GM04504 (cell line): ENCODE measurements at regions not wholly inside any gene's neighbourhood (a gene's known extent, or its start where the extent isn't known, plus 50 kb on each side); places are given as distances from the start of the nearest gene placed in this dataset.

ENCODE experiments used
- DNase-seq: peaks from one replicate; pipeline ENCODE4 v3.0.0-alpha.2; 2012; ENCODE audit warnings: low read depth

DNA sequence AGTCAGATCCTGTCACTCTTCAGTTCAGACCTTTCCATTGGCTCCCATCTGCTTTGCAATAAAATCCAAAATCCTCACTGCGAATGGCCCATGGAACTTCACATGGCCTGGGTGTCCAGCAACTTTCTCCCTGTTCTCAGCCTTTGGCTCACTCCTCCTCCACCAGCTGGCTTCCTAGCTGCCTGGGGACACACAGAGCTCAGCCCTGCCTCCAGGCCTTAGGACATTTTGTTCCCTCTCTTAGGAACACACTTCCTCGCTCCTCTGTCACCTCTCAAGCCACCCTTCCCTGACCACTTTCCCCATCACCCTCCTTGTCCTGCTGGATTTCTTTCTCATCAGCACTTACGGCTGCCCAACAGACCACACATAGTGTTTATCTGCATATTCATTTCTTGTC, 419.6 kb downstream of the MED13L start:
- DNase-seq: no peak

DNA sequence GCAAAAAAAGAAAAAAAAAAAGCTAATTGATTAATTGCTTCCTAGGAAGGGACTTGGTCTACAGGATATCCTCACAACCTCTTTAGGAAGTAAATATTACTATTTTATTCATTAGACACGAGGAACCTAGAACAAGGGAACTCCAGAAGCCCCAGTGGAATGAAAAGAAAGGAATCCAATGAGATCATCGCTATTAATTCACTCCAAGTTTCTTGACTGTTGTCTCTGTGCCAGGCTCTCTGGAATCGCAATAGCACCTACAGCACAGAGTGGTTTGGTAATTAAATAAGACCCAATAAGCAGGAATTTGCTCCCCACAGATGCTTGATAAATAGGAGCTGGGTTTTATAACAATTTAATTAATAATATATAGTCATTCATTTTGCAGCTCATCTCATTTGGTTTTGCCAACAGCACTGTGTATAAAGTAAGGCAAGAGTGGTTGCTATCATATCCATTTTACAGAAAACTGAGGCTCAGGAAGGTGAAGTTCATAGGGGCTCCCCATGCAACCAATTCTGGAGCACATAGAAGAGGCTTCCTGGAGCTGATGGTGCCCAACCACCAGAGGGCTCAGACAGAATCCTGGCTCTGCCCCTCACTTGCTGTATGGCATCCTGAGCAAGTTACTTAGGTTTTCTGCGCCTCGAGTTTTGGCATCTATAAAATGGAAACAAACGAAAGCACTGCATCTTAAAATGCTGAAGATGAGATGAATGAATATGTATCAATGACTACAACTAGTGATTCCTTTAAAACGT, 420.2 kb downstream of the MED13L start:
- DNase-seq: no peak

DNA sequence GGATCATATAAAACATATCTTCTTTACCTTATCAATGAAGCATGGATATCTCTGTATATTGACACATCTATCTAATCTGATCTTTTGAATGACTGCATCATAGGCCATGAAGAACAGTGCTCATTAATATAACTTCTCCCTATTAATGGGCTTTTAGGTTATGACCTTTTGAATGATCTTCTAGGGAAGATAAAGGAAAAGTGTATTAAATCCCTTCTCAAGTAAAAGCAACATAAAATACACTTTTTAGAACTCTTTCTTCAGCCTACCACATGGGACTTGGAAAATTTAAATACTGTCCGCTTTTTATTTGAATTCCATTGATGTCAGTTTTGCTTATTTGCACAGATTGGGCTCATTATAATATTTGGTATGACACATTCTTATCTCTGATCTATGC, 425.4 kb downstream of the MED13L start:
- no peak for DNase-seq

DNA sequence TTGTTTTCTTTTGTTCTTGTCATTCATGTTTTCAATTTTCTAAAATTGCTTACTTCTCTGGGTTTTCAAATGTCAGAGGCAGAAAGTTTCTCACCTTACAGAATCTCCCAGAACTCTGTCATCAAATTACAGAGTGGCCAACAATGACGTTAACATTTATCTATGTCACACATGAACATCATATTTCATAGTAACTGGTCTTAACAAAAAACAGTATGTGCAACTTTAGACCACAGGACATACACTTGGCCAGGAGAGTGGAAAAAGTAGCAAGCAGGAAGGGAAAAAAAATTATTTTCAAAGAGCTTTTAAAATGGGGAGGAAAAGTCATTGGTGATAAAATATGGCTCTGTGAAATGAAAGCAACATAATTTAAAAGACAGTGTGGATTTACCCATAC, 426.5 kb downstream of the MED13L start:
- DNase-seq: no peak

DNA sequence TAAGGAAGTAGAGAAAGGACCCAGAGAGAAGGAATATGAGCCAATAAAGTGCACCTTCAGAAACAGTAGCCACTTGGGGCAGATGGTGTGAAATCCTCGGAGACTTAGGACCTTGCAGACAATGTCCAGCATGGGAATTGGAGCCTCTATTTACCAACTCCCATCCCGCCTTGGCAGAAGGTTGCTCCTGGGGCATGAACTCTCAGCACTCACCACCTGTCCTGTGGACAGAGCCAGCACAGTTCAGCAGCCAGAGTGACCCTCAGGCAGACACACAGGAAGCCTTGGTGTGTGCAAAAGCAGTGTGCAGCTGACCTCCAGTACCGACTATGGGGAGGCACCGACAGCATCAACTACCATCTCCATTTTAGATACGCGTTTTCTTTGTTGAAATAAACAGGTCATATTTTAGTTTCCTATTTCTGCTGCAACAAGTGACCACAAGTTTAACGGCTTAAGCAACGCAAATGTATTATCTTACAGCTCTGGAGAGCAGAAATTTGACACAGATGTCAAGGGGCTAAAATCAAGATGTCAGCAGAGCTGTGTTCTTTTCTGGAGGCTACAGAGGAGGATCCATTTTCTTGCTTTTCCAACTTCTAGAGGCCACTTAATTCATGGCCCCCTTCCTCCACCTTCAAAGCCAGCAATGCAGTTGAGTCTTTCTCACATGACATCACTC, 428.1 kb downstream of the MED13L start:
- DNase-seq: no peak

DNA sequence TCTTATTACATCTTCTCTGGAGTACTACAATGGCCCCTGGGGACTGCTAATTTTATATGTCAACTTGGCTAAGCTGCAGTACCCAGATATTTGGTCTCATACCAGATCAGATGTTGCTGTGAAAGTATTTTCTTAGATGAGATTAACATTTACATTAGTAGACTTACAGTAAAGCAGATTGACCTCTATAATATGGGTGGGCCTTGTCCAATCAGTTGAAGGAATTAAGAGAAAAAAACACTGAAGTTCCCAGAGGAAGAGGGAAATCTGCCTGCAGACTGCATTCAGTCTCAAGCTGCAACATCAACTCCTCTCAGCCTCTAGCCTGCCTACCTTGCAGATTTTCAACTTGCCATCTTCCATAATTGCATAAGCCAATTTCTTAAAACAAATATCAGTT, 430.1 kb downstream of the MED13L start:
- no peak for DNase-seq

DNA sequence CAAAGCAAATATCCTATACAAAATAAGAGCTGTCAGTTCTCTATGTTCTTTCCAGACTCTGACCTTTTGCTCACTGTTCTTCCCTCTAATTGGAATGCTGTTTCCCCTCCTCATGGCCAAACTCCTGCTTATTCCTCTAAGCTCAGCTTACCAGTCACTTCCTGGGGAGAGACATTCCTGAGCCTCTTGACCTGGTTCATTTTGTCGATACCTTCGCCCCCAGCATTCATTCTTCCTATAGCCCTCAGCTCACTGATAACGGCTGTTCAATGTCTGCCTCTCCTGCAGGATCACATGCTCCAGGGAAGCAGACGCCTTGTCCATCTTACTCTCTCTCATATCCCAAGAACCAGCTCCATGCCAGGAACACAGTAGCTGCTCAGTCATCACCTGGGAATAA, 431.0 kb downstream of the MED13L start:
- DNase-seq: no peak

DNA sequence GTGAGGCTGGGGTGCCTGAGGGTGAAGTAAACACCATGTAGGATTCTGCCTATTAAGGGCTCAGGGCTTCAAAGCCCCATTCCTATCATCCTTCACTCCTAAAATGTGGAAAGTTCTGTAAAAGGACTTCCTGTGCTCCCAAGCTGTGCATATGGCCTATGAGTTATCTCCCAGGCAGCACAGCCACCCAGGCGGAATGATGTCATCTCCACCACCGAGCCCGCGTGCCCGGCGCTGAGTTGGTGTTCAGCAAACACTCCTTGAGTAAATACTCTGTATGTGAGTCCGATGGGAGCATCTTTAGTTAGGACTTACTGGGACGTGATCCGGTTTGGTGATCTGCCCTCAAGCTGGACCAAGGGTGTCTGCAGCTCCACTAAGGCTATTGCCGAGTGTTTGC, 437.3 kb downstream of the MED13L start:
- no peak for DNase-seq

DNA sequence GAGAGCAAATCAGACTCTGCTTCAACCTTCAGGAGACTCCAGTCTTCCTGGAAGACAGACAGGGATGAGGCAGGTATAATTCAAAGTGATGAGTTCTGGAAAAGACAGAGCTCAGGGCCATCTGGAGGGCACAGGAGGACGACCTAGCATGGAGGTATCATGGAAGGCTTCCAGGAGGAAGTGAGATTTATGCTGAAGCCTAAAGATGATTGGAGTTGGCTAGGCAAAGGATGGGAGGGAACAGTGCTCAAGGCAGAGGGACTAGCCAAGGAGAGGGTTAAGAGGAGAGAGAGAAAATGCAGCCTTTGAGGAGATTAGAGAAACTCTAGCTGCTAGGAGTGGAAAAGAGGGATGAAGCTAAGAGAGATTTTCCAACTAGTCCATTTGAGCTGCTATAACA, 438.5 kb downstream of the MED13L start:
- DNase-seq: no peak

DNA sequence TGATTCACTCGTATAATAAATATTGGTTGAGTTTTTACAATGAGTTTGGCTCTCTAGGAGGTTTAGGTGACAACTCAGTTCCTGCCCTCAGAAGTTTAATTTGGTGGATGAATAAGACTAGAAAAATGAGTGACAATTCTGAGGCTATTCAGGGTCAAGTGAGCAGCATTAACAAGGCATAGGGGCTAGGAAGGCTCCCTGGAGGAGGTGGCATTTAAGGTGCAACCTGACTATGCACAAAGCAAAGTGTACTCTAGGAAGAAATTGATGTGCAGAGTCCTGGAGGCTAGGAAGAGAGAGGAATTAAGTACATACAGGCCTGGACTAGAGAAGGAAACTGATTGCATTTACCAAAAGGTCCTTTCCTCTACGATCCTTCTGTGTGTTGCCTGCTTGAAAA, 440.3 kb downstream of the MED13L start:
- DNase-seq: no peak

DNA sequence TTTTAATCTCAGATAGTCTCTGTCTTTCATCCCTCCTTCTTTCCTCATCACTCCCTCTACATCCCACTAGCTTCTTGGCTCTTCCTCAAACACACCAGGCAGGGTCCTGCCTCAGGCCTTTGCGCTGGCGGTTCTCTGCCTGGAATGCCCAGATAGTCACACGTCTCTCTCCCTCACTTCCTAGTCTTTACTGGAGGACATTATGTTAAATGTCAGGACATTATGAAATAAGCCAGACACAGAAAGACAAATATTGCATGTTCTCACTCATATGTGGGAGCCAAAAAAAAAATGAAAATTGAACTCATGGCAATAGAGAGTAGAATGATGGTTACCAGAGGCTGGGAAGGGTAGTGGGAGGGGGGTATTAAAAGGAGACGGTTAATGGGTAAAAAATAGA, 442.0 kb downstream of the MED13L start:
- no peak for DNase-seq

DNA sequence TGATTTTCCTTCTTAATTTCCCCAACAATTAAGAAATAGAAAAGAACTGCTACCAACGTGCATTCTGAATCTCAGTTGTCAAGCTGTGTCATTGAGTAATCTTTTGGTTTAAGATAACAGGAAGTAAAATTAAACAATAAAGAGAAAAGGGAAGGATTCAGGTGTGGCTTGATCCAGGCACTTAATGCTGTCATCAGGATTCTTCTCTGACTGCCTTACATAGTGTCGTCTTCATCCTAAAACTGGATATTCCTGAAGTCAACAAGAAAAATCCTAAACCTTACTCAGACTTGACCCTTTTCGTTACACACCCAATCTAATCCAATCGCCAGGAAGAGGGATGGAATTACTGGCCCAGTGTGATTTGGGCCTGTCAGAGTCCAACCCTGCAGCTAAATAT, 443.8 kb downstream of the MED13L start:
- DNase-seq: no peak

DNA sequence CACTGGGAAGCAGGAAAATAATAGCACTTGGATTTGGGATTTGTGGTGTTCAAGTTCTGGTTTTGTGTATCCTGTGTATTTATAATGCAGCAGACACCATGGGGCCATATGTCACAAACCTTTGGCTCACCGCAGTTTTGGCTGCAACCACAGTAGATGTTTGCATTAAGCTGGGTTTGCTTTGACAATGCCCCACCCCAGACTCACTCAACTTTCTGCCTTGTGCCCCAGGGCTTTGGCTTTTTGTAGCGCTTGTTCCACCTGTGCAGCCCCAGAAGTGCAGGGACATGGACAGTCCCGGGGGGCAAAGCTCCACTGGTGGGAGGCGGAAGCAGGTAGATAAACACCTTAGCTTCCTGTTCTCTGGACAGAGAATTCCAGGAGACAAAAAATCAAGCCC, 446.9 kb downstream of the MED13L start:
- no peak for DNase-seq

DNA sequence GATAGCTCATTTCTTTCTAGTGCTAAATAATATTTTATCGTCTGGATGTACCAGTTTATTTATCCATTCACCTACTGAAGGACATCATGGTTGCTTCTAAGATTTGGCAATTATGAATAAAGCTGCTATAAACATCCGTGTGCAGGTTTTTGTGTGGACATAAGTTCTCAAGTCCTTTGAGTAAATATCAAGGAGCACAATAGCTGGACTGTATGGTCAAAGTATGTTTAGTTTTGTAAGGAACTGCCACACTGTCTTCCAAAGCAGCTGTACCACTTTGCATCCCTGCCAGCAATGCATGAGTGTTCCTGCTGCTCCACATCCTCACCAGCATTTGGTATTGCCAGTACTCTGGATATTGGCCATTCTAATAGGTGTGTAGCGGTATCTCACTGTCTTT, 447.4 kb downstream of the MED13L start:
- no peak for DNase-seq

DNA sequence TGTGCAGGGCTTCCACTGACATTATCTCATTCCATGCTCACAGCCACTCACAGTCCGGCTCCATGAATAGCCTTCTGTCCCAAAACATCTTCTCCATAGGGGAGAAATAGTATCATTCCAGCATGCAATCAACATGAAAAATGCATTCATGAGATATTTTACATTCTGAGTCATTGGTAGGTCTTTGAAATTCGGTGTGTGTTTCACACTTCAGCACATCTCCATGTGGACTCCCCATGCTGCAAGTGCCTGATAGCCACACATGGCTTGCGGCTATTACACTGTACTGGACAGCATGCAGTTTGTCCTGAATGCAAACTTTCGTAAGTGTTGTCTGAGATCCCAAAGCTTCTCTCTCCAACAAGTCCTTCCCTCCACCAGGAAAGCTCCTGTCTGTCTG, 449.3 kb downstream of the MED13L start:
- no peak for DNase-seq

DNA sequence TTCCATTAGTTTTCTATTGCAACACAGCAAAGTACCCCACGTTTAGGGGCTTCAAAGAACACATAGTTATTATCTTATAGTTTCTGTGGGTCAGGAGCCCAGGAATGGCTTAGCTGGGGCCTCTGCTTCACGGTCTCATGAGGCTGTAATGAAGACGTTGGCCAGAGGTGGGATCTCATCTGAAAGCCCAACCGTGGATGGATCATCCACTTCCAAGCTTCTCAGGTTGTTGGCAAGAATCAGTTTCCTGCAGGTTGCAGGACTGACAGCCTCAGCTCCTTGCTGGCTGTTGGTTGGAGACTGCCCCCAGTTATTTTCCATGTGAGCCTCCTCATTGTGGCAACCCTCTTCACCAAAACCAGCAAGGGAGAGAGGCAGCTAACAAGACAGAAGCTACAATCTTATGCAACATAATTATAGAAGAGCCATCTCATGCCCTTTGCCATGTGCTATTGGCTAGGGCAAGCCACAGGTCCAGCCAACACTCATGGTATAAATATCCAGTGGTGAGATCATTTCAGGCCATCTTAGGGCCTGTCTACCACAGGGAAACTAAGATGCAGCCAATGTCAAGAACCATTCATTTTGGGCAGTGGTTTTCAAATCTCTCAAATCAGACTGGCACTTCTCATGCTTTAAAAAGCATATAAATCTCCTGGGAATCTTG, 452.4 kb downstream of the MED13L start:
- DNase-seq: no peak

DNA sequence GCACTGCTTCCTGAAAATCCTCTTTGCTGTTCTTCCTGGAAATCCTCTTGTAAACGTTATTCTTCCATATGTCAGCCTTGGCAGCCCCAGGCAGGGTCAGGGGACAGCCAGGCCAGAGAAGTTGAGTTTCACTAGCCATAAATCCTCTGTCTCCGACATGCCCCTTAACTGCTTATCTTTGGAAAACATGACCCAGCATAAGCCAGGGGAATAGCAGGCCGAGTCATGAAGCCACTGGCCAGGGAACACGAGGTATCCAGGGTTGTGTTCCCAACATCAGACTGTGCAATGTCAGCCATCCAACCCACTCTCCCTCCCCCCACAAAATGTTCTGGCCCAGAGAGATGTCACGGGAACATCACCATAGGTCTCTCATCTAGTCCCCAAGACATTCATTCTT, 453.9 kb downstream of the MED13L start:
- DNase-seq: no peak

DNA sequence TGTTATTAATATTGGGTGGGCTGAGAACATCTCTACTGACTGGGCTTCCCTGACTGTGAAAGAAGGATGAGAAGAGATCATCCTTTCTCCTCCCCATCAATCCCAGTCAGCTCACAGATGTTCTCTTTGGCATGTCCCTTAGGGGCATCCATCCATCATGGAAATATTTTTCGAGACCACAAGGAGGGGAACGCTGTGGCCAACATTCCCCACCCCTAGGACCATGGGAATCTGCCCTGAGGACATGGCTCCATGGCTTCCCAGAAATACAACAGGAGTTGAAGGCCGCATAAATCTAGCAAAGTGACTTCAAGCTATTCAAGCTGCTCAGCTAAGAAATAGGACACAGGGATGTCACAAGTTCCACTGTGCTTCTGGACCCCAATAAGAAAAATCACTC, 456.8 kb downstream of the MED13L start:
- no peak for DNase-seq

DNA sequence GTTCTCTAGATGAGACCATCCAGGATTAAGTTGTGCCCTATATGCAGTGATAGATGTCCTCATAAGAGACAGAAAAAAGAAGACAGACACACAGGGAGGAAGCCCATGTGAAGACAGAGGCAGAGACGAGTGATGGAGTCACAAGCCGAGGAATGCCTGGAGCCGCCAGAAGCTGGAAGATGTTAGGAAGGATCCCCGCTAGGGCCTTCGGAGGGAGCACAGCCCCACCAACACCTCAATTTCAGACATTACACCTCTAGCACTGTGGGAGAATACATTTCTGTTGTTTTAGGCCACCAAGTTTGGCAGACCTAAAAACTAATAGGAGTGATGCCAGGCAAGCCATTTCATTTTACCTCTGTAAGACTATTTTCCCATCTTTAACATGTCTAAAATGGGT, 458.5 kb downstream of the MED13L start:
- no peak for DNase-seq

DNA sequence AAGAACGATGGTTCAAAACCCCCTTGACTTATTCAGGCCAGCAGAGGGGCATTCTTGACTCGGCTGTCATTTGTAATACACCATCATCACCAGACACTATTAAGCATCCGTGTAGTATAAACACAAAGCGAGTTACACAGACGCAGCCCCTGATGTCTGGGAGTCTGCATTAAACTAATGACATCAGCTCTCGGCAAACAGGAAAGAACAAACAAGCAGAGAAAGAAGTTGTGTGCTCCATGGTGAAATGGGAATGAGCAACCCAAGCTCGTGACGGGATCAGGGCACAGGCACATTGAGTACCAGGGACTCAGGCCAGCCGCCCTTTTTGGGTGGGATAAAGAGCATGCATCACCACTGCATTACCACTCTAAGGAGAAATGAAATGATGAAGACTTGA, 460.1 kb downstream of the MED13L start:
- DNase-seq: no peak

DNA sequence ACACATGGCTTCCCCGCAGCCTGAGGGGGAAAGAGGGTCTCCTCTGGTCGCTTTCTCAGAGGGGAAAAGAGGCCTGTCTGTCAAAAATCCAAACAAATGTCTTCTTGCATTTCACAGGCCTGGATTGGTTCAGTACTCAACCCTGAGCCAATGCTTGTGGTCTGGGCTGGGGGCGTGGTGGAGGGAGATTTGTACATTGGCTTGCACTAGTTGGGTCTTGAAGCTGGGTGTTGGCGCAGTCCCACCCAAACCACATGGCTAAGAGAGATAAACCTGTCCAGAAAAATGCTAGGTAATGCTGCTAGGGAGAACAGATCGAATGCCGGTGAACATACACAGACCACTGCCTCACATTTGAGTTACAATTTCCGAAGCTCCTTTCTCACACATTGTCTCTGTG, 461.6 kb downstream of the MED13L start:
- no peak for DNase-seq

DNA sequence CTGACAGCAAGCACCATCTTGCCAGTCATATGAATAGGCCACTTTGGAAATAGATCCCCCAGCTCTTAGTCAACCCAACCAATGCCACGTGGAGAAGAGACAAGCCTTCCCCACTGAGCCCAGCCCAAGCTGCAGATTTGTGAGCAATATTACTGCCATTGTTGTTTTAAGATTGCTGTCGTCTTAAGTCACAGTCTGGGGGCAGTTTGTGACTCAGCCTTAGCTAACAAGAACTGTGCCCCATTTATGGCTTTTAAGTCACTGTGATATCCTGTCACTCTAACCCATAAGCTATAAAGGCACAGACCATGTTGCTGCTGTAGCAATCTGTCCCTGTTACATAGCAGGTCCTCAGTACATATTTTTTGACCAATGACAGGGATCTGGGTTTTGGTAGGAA, 464.2 kb downstream of the MED13L start:
- no peak for DNase-seq

DNA sequence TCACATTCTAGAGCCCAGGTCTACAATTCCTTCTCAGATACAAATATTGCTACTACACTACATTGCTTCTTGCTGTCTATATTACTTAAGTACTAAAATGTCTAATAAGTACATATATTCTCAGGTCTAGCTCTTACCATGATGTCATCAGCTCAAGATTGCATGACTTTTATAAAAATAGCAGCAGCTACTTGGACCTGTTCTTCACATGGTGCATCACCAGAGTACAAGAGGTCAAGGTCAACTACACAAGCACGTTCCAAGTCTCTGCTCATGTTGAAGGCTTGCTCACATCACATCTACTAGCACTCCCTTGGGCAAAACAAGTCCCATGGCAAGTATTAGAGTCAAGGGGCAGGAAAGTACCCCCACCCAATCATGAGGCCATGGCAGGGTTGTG, 465.6 kb downstream of the MED13L start:
- DNase-seq: no peak

DNA sequence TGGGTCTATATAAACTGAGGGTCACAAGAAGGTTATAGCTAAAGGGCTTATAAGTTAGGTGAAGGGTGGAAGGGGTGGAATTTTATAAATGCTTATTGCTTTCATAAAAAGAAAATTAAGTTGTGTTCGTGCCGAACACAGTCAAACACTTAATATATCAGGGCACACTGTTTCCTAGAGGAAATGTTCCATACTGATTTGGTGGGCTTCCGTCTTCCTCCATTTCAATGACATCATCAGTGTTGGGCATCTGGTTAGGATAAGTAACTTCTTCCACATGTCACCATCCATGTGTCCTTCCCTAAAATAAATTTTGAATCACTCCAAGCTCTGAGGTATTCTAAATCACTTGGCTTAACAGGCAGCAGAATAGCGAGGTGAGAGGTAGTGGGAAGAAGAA, 466.4 kb downstream of the MED13L start:
- DNase-seq: no peak
